Neuron (in vitro differentiated cells): ENCODE measurements at regions not wholly inside any gene's neighbourhood (a gene's known extent, or its start where the extent isn't known, plus 50 kb on each side); places are given as distances from the start of the nearest gene placed in this dataset.
"Not testable (repeated sequence)": the region's sequence is repeated elsewhere in the genome, so short reads cannot be mapped to it uniquely, and the experiment has no call there.

Experiments used
- H2AFZ ChIP-seq: one replicate; pipeline ENCODE4 v1.6.1; 2013; ENCODE audit warnings: low read depth, mild to moderate bottlenecking, inconsistent platforms, low read length, moderate library complexity
- H3K27me3 ChIP-seq: one replicate; pipeline ENCODE4 v1.6.1; 2013; ENCODE audit warnings: low read length; ENCODE audit not compliant: insufficient read depth
- H3K36me3 ChIP-seq: one replicate; pipeline ENCODE4 v1.6.1; 2013; ENCODE audit warnings: low read length; ENCODE audit not compliant: insufficient read depth
- H3K4me1 ChIP-seq: one replicate; pipeline ENCODE4 v1.6.1; 2013; ENCODE audit warnings: low read length; ENCODE audit not compliant: insufficient read depth
- H3K4me3 ChIP-seq: 2 replicates; pipeline ENCODE4 v1.5.1; 2013; ENCODE audit warnings: mild to moderate bottlenecking, low read length, moderate library complexity
- H3K9me3 ChIP-seq: one replicate; pipeline ENCODE4 v1.6.1; 2013; ENCODE audit warnings: low read length

- Histone ChIP-seq H3K4me3 (no peak overlapping the region), H2AFZ (no peak overlapping the region), H3K36me3 (no peaks in the 10 kb centered on the region), H3K9me3 (no peaks in the 10 kb centered on the region), H3K27me3 (no peaks in the 10 kb centered on the region), H3K4me1 (no peaks in the 10 kb centered on the region)
Observed at GRCh38 chr7:109532262-109532992, 962.8 kb downstream of the DNAJB9 start.

GRCh38 chr7:109545686-109546085, 976.0 kb downstream of the DNAJB9 start:
- Histone ChIP-seq H3K4me1 (no peaks in the 10 kb centered on the region), H3K36me3 (no peaks in the 10 kb centered on the region)

GRCh38 chr7:109549471-109550193, 980.0 kb downstream of the DNAJB9 start:
- Histone ChIP-seq H3K27me3 (no peaks in the 10 kb centered on the region), H3K4me1 (no peaks in the 10 kb centered on the region), H3K36me3 (no peaks in the 10 kb centered on the region), H3K9me3 (no peaks in the 10 kb centered on the region), H2AFZ (no peak overlapping the region), H3K4me3 (no peak overlapping the region)

More at GRCh38 chr7:109545686-109546085, 976.0 kb downstream of the DNAJB9 start:
- Histone ChIP-seq H2AFZ (no peak overlapping the region), H3K27me3 (no peaks in the 10 kb centered on the region), H3K4me3 (no peak overlapping the region), H3K9me3 (no peaks in the 10 kb centered on the region)

- Histone ChIP-seq H3K27me3 (no peaks in the 10 kb centered on the region), H2AFZ (no peak overlapping the region), H3K4me1 (no peaks in the 10 kb centered on the region), H3K9me3 (no peaks in the 10 kb centered on the region), H3K4me3 (no peak overlapping the region), H3K36me3 (no peaks in the 10 kb centered on the region)
Observed at GRCh38 chr7:109552017-109552416, 982.3 kb downstream of the DNAJB9 start.

GRCh38 chr7:109577265-109577664, 1007.6 kb downstream of the DNAJB9 start:
- no peak overlapping the region for H3K4me3 ChIP-seq
- H3K36me3 ChIP-seq, result no peaks in the 10 kb centered on the region
- no peaks in the 10 kb centered on the region for H3K4me1 ChIP-seq
- H3K27me3 ChIP-seq, result no peaks in the 10 kb centered on the region
- H3K9me3 ChIP-seq, result no peaks in the 10 kb centered on the region
- H2AFZ ChIP-seq, result no peak overlapping the region

GRCh38 chr7:109579901-109580300, 1010.2 kb downstream of the DNAJB9 start:
- H3K36me3 ChIP-seq, result no peaks in the 10 kb centered on the region
- H3K4me3 ChIP-seq, result no peak overlapping the region
- no peaks in the 10 kb centered on the region for H3K4me1 ChIP-seq
- H2AFZ ChIP-seq, result no peak overlapping the region
- no peaks in the 10 kb centered on the region for H3K27me3 ChIP-seq
- H3K9me3 ChIP-seq, result no peaks in the 10 kb centered on the region

- no peaks in the 10 kb centered on the region for H3K27me3 ChIP-seq
- H3K4me1 ChIP-seq, result no peaks in the 10 kb centered on the region
- H3K36me3 ChIP-seq, result no peaks in the 10 kb centered on the region
- no peak overlapping the region for H3K4me3 ChIP-seq
- no peak overlapping the region for H2AFZ ChIP-seq
- H3K9me3 ChIP-seq, result no peaks in the 10 kb centered on the region
Observed at GRCh38 chr7:109582211-109582610, 1012.5 kb downstream of the DNAJB9 start.

GRCh38 chr7:109596948-109597347, 1027.3 kb downstream of the DNAJB9 start:
- H3K4me1 ChIP-seq, H3K36me3 ChIP-seq, H2AFZ ChIP-seq, H3K4me3 ChIP-seq, H3K27me3 ChIP-seq, H3K9me3 ChIP-seq: not testable (repeated sequence)

- H3K36me3 ChIP-seq, result no peaks in the 10 kb centered on the region
- no peaks in the 10 kb centered on the region for H3K4me1 ChIP-seq
- H3K27me3 ChIP-seq, result no peaks in the 10 kb centered on the region
- no peak overlapping the region for H3K4me3 ChIP-seq
- H2AFZ ChIP-seq, result no peak overlapping the region
- H3K9me3 ChIP-seq, result peaks cover 3% of the 10 kb centered on the region
Observed at GRCh38 chr7:109611656-109612055, 1042.0 kb downstream of the DNAJB9 start.

GRCh38 chr7:109616551-109617069, 1046.9 kb downstream of the DNAJB9 start:
- Histone ChIP-seq H3K36me3 (no peaks in the 10 kb centered on the region), H2AFZ (no peak overlapping the region), H3K27me3 (no peaks in the 10 kb centered on the region), H3K9me3 (peaks cover 3% of the 10 kb centered on the region), H3K4me3 (no peak overlapping the region), H3K4me1 (no peaks in the 10 kb centered on the region)

- no peaks in the 10 kb centered on the region for H3K4me1 ChIP-seq
- H3K27me3 ChIP-seq, result no peaks in the 10 kb centered on the region
Observed at GRCh38 chr7:109622320-109622719, 1052.6 kb downstream of the DNAJB9 start.

GRCh38 chr7:109632890-109633289, 1063.2 kb downstream of the DNAJB9 start:
- not testable (repeated sequence) for H2AFZ ChIP-seq

More at GRCh38 chr7:109622320-109622719, 1052.6 kb downstream of the DNAJB9 start:
- no peak overlapping the region for H2AFZ ChIP-seq
- H3K4me3 ChIP-seq, result no peak overlapping the region
- no peaks in the 10 kb centered on the region for H3K9me3 ChIP-seq
- no peaks in the 10 kb centered on the region for H3K36me3 ChIP-seq

GRCh38 chr7:109635374-109635773, 1065.7 kb downstream of the DNAJB9 start:
- H3K36me3 ChIP-seq, result no peaks in the 10 kb centered on the region
- no peaks in the 10 kb centered on the region for H3K9me3 ChIP-seq
- H3K4me1 ChIP-seq, result no peaks in the 10 kb centered on the region
- H2AFZ ChIP-seq, result no peak overlapping the region
- no peaks in the 10 kb centered on the region for H3K27me3 ChIP-seq
- H3K4me3 ChIP-seq, result no peak overlapping the region

More at GRCh38 chr7:109632890-109633289, 1063.2 kb downstream of the DNAJB9 start:
- not testable (repeated sequence) for H3K9me3 ChIP-seq, H3K4me1 ChIP-seq, H3K4me3 ChIP-seq, H3K36me3 ChIP-seq, H3K27me3 ChIP-seq
